ENCODE measurements at regions not wholly inside any gene's neighbourhood (a gene's known extent, or its start where the extent isn't known, plus 50 kb on each side); places are given as distances from the start of the nearest gene placed in this dataset.
"Not testable (repeated sequence)": the region's sequence is repeated elsewhere in the genome, so short reads cannot be mapped to it uniquely, and the experiment has no call there.

- ChIA-PET POLR2A (ENCODE audit: low non-redundant PET) (no interaction called here), CTCF (no interaction called here)
- DNase-seq (ENCODE audit: low spot score) = no peak
- TF ChIP-seq CTCF (conservative IDR thresholded peaks at IDR 0.05; ENCODE audit: low read depth) = no peak
- H3K27ac ChIP-seq = no peak overlapping the region
These were observed 62.0 kb downstream of the HAPSTR1 start for GRCh38 chr16:9153502-9153864.

GRCh38 chr16:9154567-9155410 is 63.3 kb downstream of the HAPSTR1 start:
- ChIA-PET POLR2A (ENCODE audit: low non-redundant PET) (no interaction called here), CTCF (no interaction called here)
- DNase-seq (ENCODE audit: low spot score) = no peak
- TF ChIP-seq CTCF (conservative IDR thresholded peaks at IDR 0.05; ENCODE audit: low read depth) = no peak
- H3K27ac ChIP-seq = no peak overlapping the region

- ChIA-PET POLR2A (ENCODE audit: low non-redundant PET) (no interaction called here), CTCF (no interaction called here)
- no peak overlapping the region for H3K27ac ChIP-seq
- TF ChIP-seq CTCF (conservative IDR thresholded peaks at IDR 0.05; ENCODE audit: low read depth) = no peak
- DNase-seq (ENCODE audit: low spot score) = no peak
These were observed 64.4 kb downstream of the HAPSTR1 start for GRCh38 chr16:9155871-9156270.

GRCh38 chr16:9159839-9160550 is 68.6 kb downstream of the HAPSTR1 start:
- H3K27ac ChIP-seq = no peak overlapping the region
- ChIA-PET POLR2A (ENCODE audit: low non-redundant PET) (no interaction called here), CTCF (interaction anchor here (0.5 to 1.3 kb wide), 8 partner anchors 8 to 1024 kb away, joined by 3 to 6 read pairs (median 3); no protein-coding TSS in a partner anchor)
- peak; percentile 59 for DNase-seq (ENCODE audit: low spot score)
- peak; percentile 62 for TF ChIP-seq CTCF (conservative IDR thresholded peaks at IDR 0.05; ENCODE audit: low read depth)

- ChIA-PET CTCF (interaction anchor here (0.7 to 1.3 kb wide), 5 partner anchors 9 to 488 kb away, joined by 3 to 6 read pairs (median 3); no protein-coding TSS in a partner anchor), POLR2A (ENCODE audit: low non-redundant PET) (no interaction called here)
- no peak for DNase-seq (ENCODE audit: low spot score)
- no peak for TF ChIP-seq CTCF (conservative IDR thresholded peaks at IDR 0.05; ENCODE audit: low read depth)
- no peak overlapping the region for H3K27ac ChIP-seq
These were observed 69.1 kb downstream of the HAPSTR1 start for GRCh38 chr16:9160551-9160911.

- DNase-seq (ENCODE audit: low spot score) = no peak
- no peak overlapping the region for H3K27ac ChIP-seq
- no peak for TF ChIP-seq CTCF (conservative IDR thresholded peaks at IDR 0.05; ENCODE audit: low read depth)
- ChIA-PET POLR2A (ENCODE audit: low non-redundant PET) (no interaction called here), CTCF (no interaction called here)
These were observed 74.2 kb downstream of the HAPSTR1 start for GRCh38 chr16:9165681-9166080.

GRCh38 chr16:9166326-9166993 is 75.0 kb downstream of the HAPSTR1 start:
- H3K27ac ChIP-seq; POLR2A ChIA-PET (ENCODE audit: low non-redundant PET); CTCF ChIA-PET; DNase-seq (ENCODE audit: low spot score): not testable (repeated sequence)
